ENCODE measurements at regions not wholly inside any gene's neighbourhood (a gene's known extent, or its start where the extent isn't known, plus 50 kb on each side); places are given as distances from the start of the nearest gene placed in this dataset.
"Not testable (repeated sequence)": the region's sequence is repeated elsewhere in the genome, so short reads cannot be mapped to it uniquely, and the experiment has no call there.

- DNase-seq: no peak
Measured at GRCh38 chrX:114077773-114078172, 506.1 kb upstream of the HTR2C start.

DNA sequence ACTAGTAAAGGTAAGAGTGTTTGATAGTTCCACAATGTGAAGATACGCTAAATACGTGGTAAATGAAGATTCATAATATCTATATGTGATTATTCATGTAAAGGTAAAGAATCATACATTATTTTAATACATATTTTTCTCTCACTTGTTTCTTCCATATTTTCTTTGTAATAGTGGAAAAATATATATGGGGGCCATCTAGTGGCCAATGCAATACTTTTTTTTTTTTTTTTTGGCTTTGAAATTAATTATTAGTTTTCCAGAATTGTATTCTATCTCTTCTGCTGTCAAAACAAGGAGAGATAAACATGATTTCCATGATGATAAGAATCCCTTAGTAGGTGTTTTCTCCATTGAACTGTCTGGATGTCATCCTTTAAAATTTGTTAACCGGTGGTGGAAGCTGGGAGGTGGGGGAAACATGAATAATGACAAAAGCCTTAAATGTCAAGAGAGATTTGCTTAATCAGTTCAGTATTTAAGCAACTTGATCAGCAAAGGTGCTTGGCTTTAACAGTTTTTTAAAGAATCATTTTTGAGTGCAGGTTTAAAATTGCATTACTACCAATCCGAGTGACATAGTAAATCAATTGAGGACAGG, 508.7 kb upstream of the HTR2C start:
- DNase-seq: no peak

GRCh38 chrX:114073926-114074325, 510.0 kb upstream of the HTR2C start:
- DNase-seq: no peak

DNA sequence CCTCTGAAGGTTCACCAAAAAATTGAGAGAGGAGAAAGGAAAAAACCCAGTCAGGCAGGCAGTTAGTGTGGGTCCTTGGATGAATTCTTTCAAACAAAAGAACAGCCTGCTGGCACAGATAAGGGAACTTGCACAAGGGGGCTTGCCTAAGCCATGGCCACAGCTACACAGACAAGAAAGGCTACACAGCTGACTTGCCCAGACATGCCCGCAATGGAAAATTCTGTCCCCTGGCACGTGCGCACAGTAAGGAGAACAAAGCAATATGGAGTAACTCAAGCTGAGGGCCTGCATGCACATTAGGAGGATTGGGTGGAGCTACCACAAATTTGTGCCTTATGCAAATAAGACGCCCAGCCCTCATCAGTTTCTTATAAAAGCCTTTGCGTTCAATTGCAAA, 512.5 kb upstream of the HTR2C start:
- DNase-seq: no peak

DNA sequence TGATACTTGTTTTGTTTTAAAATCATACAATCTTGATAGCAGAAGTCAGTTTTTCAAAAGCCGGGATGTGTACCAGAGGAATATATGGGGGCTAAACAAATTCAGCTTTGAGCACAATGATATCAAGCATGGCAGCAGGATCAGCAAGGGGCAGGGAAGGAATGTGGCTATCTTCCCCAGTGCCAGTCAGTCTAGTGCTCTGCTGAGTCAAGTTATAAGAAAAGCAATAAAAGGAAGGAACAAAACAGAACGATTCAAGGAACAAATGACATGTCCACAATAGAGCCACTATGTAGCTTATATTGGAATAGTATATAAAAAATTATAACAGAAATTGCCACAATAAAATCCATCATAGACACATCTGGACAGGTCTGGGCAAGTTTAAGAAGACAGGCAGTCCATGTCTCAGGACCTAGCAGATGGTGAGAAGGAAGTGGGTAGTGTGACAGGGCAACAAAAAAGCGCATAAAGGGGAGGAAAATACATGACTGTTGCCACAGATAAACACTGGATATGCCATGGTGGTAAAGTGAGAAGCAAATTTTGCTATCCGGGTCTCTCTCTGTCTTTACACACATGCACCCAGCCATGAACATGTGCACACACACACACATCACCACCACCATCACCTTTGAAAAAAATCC, 518.2 kb upstream of the HTR2C start:
- no peak for DNase-seq

DNA sequence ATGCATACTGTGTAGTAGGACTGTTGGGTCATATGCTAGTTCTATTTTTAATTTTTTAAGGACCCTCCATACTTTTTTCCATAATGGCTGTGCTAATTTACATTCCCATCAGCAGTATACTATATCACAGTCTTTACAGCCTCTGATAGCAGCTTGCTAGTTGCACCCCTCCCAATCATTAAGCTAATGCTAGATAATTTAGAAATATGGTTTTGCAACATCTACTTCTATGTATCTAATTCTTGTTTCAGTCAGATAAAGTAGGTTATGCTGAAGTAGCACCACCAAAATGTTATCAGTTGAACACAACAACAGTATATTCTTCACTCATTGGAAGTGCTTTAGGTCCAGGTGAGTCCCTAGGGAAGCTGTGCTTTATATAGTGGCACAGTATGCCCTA, 522.7 kb upstream of the HTR2C start:
- DNase-seq: no peak

- DNase-seq: no peak
Measured at GRCh38 chrX:114058988-114059418, 524.9 kb upstream of the HTR2C start.

DNA sequence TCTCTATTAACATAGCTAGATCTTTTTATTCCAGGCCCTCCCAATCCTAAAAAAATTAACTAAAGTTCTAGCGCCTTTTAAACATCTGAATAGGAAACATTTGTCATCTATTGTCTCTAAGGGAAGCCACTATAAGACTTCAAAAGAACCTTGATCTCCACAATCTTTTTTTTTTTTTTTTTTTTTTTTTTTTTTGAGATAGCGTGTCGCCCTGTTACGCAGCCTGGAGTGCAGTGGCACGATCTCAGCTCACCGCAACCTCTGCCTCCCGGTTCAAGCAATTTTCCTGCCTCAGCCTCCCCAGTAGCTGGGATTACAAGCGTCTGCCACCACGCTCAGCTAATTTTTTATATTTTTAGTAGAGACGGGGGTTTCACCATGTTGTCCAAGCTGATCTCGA, 526.5 kb upstream of the HTR2C start:
- DNase-seq: not testable (repeated sequence)

GRCh38 chrX:114051667-114052315, 532.1 kb upstream of the HTR2C start:
- DNase-seq: no peak

GRCh38 chrX:114050075-114050796, 533.6 kb upstream of the HTR2C start:
- DNase-seq: no peak

DNA sequence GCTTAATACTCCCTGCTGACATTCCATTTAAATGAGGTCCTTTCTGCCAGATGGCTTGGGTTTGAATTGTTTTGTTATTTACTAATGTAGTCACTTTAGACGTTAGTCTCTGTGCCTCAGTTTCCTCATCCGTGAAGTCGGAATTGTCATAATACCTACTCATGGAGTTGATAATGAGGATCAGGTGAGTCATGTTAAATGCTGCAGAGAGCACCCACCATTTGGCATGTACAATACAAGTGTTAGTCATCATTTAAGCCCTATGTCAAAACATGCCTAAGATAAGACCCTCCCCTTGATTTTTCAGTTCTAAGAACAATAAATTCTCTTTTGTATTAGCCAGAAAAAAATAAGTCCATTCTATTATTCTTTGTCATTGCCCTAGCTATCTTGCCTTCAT, 534.8 kb upstream of the HTR2C start:
- DNase-seq: no peak

DNA sequence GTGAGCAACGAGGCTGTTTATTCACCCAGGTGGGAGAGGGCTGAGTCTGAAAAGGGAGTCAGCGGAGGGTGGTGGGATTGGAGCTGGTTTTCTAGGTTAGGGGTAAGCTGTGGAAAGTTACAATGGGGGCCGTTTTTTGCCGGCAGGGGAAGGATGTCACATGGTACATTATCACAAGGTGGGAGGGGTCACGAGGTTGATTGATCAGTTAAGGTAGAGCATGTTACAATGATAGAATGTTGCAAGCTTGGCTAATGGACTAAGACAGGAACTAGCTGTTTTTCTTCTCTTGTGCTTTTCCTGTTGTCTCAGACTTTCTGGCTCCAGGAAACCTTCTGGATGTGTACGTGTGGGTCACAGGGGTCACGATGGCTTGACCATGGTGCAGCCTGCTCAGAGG, 536.3 kb upstream of the HTR2C start:
- no peak for DNase-seq

DNA sequence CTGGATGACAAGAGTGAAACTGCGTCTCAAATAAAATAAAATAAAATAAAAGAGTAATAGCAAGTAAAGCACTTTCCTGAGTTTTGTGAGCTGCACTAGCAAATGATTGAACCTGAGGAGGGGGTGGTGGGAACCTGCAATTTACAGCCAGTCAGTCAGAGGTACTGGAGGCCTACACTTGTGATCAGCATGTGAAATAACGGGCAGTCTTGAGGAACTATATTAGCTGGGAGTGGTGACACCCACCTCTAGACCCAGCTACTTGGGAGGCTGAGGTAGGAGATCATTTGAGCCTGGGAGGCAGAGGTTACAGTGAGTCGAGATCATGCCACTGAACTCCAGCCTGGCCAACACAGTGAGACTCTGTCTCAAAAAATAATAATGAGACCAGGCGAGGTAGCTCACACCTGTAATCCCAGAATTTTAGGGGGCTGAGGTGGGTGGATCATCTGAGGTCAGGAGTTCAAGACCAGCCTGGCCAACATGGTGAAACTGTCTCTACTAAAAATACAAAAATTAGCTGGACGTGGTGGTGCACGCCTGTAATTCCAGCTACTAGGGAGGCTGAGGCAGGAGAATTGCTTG, 537.1 kb upstream of the HTR2C start:
- no peak for DNase-seq

GRCh38 chrX:114041470-114041869, 542.4 kb upstream of the HTR2C start:
- not testable (repeated sequence) for DNase-seq

- not testable (repeated sequence) for DNase-seq
Measured at GRCh38 chrX:114040661-114041269, 543.1 kb upstream of the HTR2C start.

- DNase-seq: not testable (repeated sequence)
Measured at GRCh38 chrX:114040111-114040510, 543.8 kb upstream of the HTR2C start.

DNA sequence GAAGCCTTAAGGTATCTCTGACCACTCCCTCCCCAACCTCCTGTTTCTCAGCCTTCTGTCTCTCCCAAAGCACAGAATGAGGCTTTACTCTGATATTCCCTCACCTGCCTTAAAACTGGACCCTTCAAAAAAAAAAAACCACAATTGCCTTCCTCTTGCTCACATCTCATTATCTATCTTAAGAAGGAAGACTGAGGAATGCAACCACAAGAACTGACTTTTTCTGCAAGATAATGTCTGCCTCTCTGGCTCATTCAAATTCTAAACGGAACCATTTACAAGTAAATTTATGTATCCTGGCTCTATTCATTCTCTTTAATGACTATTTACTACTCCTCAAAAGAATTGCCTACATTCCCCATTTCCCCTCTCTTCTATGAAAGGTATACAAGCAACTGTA, 545.5 kb upstream of the HTR2C start:
- DNase-seq: no peak

- DNase-seq: no peak
Measured at GRCh38 chrX:114037515-114037914, 546.4 kb upstream of the HTR2C start.

- DNase-seq: no peak
Measured at GRCh38 chrX:114028907-114029662, 554.8 kb upstream of the HTR2C start.

- no peak for DNase-seq
Measured at GRCh38 chrX:114017086-114017485, 566.8 kb upstream of the HTR2C start.

- no peak for DNase-seq
Measured at GRCh38 chrX:114015966-114016365, 567.9 kb upstream of the HTR2C start.

DNA sequence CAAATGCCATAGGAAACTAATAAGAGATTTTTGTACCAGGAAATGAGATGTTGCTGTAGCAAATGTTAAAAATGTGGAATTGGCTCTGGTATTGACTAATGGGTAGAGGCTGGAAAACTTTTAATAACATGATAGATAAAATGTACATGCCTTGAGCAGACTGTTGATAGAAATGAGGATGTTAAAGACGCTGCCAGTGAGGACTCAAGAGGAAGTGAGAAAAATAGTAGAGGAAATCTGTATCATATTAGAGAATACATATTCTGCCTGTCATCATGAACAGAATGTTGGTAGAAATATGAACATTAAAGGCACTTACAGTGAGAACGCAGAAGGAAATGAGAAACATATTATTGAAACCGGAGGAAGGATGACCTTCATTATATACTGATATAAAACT, 577.2 kb upstream of the HTR2C start:
- DNase-seq: no peak
